T-helper 2 cell treated with Interferon-gamma antibody and Interleukin-4, amounts not matched to agents 100 ng/mL and 5 ng/mL, for 36 hours (primary cell): ENCODE measurements at regions not wholly inside any gene's neighbourhood (a gene's known extent, or its start where the extent isn't known, plus 50 kb on each side); places are given as distances from the start of the nearest gene placed in this dataset.

Experiments
- intact Hi-C: fragments of 100-400 bp; cut with micrococcal nuclease; formaldehyde crosslinking; loops from one replicate; pipeline ENCODE4 v1.15.1; 2023

DNA sequence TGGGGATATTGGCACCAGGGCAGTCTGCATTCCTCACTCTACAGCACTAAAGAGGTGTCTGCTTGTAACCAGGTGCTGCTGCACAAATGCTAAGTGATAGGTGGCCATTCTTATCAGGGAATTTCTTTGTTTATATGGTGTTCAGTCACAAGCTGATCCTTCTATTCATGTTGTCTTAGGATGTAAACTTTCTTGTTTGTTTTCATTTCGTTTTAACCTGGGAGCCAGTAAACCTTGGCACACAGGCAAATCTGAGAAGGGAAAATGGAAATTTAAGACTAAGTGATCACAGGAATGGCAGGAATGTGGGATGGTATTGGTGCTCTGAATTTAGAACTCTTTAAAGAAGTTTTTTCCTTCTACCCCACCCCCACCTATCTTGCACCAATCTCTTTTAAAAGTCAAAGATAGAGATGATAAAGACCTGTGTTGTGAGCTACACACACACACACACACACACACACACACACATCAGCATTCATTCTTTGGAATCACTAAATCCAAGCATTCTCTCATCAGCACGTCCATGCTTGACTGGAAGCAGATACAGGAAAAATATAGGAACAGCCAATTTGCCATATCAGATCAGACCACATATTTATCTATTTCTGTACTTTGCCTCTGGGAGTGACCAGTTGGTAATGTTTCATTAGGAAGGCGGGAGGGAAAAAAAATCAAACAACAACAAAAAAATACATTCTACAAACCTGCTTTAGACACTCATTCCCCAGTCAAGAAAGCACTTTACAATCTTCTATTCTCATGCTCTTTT, 451.4 kb upstream of the ADGRL2 start:
- intact Hi-C loops, result no loop called here

DNA sequence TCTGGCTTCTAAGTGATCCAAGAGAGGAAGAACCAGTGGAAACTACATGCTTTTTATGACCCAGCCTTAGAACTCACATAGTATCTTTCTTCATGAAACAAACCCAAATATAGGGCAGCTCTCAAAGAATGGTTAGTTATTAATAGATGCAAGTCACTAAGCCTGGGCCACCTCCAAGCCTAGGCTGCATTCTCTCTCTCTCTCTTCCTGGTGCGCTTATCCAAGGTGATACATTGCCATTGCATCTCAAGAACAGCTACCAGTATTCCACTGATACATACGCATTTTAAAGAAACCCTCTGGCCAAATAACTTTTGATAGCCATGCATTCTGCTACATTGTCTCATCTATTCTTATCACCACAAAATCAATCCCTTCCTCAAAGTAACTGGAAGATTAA, 455.6 kb upstream of the ADGRL2 start:
- intact Hi-C loops, result no loop called here

DNA sequence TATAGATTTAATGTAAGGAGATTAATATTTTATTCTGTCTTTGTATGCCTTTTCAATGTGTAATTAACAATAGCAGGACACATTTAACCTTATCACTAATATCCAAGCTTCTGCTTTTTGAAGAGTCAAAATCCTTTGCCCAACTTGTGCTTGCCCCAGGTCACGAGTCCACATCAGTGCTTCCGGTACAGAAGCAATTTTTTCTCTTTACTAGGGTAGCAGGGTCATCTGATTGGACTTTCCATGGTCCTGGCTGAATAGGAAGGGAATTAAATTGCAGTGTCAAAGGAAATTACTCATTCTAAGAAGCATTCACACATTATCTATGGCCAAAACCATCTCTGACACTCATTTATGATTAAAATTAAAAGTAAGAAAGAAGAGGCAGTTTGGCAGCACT, 460.5 kb upstream of the ADGRL2 start:
- intact Hi-C loops, result no loop called here

DNA sequence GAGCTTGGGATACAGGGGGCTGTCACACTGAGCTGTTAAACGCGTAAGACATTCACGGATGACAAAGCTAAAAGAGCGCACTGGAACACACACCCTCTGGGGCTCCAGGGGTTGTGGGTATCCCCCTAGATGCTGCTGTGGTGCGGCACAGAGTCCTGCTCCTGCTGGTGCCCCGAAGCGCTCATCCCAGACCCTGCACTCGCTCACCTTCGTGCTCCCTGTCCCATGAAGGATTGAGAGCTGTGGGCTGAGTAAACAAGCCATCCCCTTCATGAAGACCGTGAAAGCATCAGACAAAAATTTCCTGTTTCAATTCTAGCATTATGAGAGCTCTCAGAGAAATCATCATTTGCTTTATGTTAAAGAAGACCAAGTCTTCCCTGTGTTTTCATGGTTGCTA, 463.5 kb upstream of the ADGRL2 start:
- intact Hi-C loops, result no loop called here

DNA sequence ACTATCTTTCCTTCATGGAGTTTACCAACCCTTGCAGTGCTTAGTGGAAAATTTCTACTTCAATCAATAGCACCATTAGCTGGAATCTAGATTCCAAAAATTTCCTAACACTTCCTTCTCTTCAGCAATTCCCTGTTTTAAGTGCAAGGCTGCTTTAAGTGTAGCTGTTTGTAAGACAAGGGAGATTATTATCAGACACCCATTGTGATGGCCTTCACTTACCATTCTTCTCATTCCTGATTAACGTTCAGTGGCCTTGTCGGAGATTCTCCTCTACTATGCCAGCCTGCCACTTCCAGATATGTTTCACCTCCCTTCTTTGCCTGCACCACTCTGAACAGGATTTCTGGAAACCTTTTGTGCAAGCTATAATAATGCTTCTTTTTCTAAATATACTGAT, 464.9 kb upstream of the ADGRL2 start:
- intact Hi-C loops, result no loop called here

DNA sequence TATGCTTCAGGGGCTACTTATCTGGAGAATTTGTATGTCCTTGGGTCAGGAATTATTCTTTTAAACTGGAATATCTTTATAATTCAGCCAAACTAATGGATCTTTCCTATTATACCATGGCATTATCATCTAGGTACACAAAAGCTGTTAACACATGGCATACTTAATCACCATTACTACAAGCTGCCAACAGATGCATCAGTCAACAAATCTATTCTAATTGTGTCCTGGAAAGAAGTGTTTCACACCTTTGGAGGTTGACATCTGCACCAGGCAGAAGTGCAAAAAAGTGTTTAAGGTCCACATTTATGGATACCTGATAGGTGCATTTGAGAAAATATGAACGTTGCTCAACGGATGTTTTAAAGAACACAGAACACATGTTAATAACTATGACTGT, 470.2 kb upstream of the ADGRL2 start:
- intact Hi-C loops, result no loop called here

DNA sequence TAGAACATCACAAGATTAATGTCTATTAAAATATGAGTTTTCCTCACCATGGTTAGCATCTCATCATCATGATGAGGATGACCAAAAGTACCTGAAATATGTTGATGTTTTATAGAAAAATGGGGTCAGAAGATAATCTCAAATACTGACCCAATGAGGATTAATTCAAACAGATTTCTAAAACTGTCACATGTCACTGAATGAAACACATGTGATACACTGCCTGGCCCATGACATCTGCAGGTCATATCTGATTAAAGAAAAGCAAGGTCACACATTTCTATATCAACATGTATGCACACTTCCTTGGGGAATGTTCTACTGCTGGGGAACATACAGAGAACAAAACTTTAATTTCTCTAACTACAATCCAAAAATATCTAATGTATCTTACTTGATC, 470.6 kb upstream of the ADGRL2 start:
- intact Hi-C loops, result no loop called here

DNA sequence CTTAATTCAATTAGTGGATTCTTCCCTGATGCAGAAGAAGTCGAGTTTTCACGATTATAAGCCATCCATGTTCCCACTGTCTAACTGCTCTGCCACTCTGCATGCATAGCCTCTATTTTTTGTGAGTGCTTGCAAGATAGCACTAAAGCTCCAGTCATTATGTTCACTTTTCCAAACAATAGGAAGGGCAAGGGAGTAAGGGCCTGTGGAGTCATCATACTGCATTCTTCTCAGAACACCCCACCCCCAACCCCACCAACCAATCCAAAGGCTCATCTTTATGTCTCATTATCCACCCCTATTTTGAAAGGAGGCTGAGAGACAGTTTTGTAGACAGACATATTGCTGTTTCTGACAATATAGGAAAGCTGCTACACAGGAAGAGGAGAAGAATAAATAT, 471.7 kb upstream of the ADGRL2 start:
- intact Hi-C loops, result no loop called here

DNA sequence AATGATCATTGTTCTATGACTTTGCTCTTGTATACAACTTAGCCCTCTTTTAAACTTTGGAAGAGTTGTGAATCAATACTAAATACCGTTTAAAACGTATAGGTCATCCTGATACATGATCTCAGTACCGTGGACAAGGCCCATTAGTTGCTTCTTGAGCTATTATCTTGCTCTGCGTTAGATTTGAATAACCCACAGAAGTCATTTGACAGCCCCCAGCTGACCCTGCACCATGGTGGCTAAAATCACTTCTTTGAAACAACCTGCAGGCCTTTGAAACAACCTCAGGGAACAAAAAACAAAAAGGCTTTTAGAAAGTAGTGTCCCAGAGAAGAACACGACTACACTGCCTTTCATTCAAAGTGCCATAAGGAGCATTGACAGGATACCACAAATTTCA, 473.0 kb upstream of the ADGRL2 start:
- intact Hi-C loops, result no loop called here

DNA sequence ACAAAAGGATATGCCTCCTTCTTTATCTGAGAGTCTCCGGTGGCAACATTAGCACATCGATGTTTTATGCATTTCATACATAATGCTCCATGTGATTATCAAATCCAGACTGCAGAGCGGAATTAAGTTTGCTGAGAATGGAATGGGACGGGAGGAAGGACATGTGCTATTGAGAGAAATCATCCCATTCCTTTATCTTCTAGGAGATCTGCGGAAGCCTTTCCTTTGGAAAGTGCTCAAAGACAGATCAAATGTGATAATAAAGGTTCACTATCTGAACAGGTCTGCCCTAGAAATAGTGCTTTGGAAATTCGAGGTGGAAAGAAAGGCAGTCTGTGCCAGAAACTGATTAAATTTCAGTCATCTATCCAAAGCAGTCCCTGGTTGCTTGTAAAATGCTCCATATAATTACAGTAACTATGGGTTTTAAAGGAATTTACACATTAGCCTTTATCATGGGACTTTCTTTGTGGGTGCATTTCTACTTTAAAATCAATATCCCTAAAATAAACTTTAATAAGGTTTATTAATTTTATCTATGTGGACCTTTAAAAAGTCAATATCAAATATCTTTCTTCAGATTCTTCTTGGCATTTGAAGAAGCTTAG, 473.5 kb upstream of the ADGRL2 start:
- intact Hi-C loops, result no loop called here

DNA sequence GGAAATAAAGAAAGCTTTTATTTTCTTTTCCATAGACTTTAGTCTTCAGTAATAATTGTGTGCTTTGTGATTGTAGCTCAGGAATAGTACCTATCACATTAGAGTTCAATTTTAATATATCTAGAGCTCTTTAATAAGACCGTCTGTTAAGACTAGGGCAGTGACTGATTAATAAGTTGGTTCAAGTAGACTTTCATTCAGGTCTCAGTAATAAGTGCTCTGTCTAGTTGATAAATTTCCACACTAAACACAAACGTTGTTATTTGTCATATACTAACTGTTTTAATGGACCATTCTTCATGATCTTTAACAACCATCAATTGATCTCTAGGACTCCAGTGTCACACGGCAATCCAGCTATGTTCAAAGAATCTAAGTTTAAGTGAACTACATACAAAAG, 474.5 kb upstream of the ADGRL2 start:
- intact Hi-C loops, result no loop called here

DNA sequence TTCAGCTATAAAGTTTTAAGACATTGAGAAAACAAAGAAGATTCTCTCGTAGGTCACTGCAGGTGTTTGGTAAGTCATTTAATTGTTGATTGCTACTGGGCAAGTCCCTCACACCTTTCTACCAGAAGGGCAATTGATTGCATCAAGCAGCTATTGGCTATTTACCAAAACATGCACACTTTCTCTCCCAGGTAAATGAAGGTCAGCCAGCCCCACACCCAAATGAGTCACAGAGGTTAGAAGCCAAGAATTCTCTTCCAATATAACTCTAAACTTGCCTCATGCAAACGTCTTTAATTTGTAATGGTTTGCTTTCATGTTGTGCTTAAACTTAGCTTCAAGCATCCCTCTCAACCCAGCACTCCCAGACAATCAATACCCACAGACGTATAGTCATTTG, 475.3 kb upstream of the ADGRL2 start:
- intact Hi-C loops, result no loop called here

DNA sequence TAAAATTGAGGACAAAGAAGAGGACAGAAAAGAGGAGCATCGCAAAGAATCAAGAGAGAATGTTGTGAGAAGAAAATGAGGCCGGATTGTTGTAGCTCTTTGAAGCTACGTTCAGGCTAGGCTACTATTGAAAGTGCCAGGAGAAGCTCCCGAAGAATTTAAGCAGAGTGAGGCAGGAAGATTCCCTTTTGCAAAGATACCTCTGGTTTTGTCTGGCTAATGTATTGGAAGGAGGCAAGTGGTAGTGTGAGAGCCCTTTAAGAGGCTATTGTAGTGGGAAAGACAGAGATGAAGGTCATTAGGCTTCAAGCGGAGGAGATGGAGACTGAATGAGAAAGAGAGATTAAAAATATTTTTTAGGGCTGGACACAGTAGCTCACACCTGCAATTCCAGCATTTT, 476.9 kb upstream of the ADGRL2 start:
- intact Hi-C loops, result no loop called here

DNA sequence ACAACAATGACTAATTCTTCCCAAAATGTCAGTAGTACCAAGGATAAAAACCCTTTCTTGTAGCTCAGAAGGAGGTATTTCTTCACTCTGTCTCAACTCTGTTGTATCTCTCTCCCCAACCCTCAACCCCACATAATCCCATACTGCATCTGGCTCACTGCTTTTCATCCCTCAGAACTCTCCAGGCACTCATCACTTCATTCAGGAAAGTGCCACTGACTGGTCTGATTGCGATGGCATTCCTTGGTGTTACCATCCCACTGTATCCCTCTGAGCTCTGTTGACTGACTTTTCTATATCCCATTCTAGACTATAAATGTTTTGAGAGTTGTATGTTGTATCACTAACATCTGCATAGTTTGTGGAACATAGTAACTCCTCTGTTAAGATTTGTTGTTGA, 483.5 kb upstream of the ADGRL2 start:
- intact Hi-C loops, result no loop called here

DNA sequence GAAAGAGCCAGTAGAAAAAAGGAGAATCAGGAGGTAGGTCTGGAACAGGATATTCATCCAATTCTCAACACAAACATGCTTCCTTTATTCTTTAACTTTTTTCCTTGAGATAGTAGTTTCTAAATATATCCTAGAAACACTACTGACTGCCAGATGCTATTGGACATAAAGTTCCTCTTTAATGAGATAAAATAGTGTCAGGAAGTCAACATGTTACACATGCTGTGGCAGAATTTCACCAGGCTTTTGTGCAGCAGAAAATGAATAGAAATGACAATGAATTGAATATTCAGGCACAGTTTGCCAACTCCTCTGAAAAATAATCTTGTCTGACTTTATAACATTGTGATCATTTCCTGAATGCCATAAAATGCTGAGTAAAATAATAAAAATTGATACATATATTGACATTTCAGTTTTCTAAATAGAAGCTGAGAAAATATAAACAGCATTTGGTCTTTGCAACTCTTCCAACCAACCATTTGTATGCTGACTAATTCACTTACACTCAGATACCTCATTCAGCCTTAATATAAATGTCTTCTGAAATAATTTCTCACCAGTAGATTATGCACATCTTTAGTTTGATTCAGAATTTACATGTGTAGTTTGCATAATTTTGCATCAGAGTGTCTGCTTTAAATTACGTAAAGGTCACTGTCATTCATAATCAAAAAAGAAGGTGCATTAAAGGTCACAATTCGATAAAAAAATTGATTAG, 486.1 kb upstream of the ADGRL2 start:
- intact Hi-C loops, result no loop called here

DNA sequence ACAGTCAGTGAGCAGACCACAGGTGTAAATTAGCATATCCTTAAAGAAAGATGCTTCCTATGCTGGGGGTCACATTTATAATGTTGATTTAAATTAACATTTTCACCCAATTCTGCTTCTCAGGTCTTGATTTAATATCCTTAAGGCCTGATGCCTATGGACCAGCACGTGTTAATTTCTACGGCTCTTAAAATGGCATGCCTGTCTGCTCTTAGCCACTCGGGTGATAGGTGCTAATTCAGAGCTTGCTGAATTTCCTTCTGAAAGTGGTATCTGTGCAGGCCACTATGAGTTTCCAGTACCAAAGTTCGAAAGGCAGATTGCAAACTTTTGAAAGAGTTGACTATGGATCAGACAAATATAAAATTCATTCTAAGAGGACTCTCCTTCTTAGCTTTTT, 487.4 kb upstream of the ADGRL2 start:
- intact Hi-C loops, result no loop called here

DNA sequence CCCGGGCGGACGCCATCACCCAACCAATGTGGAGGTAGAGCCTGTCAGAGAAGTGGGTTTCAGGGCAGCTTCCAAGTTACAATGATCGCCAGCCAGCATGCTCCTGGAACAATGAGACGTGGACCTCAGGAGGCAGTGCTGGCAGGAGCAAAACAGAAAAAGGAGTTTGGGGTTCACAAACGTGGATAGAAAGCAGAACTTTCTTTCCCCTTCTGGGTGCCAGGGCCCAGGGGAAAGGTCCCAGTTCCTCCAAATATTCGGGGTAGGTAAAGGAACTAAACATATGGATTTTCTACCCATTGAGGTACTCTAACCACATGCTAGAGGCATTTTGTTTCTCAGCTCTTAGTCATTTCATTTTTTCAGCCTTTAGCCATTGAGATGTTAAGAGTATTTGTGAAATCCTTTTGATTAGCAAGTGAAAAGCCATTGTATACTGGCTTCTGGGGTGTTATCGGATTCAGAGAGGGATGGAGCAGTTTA, 488.4 kb upstream of the ADGRL2 start:
- intact Hi-C loops, result no loop called here

DNA sequence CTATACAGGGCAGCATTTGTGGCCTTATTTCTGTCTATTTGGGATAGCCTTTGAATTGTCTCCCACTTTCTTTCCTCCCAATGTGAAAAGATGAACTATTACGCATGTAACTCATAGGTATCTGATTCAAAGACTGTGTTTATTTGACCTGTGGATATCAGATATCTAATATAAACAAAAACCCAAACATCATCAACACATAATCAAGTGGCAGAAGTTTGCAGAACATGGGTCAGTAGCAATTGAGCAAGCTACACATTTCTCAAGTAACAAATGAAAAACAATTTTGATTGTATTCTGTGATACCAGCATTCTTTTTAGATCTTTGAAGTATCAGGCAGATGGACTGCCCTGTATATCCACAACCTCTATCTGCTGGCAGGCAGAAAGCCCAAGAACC, 490.5 kb upstream of the ADGRL2 start:
- intact Hi-C loops, result no loop called here

DNA sequence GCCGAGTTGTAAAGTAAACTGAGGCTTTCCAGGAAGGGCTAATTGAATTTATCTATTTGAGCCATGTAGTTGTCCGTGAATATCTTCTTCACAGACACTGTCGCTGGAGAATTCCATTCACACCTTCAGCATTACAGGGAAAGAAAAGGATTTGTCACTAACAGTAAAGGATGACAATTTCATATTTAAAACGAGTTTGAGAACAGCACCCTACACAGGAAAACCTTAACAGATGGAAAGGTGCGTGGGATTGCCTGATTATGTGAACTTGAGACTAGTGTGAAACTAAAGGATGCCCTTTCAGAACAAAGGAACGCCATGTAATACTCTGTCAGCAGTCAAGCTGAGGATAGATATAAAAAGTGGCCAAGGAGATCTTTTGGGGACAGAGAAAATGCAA, 492.5 kb upstream of the ADGRL2 start:
- intact Hi-C loops, result no loop called here

DNA sequence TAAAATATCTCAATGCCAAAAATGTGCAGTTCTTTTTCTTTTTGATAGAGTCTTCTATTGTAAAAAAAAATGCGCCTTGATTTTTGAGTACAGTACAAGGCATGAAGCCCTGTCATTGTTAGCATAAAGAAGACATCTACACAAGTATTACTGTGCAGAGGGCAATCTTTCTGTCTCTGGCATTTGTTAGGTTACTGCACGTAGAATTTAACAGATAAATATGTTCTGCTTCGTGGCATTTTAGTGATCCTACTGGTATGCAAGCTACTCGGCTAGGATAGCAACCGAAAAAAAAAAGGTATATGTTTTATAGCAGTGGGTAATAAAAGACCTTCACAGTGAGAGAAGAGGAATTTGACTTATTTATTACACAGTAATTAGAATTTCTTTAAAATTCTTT, 492.9 kb upstream of the ADGRL2 start:
- intact Hi-C loops, result no loop called here

DNA sequence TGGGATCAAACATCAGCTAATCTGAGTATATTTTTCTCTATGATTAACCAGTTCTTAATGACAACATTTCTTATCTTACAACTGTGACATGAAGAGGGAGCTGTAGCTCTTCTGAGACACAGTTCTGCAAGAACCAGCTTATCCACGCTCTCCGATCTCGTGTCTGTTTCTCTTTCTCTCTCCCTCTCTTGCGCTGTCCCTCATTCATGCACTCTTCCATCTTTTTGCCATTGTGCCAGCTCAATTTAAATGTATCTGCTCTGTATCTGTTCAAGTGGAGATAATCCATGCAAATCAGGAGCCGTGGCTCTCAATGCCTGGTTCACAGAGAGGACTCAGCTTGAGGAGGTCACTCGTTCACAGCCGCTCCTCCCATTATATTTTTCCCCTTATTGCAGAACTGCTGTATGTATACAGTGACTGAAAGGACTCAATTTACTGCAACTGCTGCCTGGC, 494.7 kb upstream of the ADGRL2 start:
- intact Hi-C loops, result no loop called here

DNA sequence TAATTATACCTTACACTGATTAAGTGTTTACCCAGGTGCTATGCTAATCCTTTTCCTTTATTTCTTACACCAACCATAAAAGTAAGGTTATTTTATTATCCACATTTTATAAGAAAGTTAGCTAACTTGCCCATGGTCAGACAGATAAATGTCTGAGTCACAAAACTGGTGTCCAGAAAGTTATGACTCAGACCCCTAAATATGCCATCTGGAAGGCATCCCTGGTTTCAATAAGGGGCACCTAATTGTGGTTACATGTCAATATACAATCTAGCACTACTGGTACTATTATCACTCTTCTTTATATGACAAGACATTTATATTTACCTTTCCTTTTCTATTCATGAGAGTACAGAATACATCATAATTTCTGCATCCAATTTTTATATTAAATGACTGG, 496.5 kb upstream of the ADGRL2 start:
- intact Hi-C loops, result no loop called here

DNA sequence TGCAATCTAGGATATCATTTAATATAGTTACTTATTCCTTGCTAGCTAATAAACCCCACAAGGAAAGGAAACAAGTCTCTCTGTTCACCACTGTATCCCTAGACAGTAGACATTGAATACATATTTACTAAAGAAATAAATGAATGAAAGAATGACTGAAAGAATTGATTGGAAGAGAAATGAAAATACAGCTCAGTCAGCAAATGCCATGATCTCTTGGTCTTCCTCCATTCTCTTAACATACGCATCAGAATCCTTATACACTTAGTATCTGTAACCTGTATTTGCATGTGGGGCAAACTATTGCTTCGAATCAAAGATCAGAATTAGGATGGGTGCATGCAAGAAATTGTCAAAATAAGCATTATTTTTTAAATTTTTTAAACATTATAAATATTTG, 500.8 kb upstream of the ADGRL2 start:
- intact Hi-C loops, result no loop called here
